Activated naive CD4-positive, alpha-beta T cell treated with anti-CD3 and anti-CD28 coated beads, Interleukin-2, amount 50 U/mL, for 16 hours (primary cell): ENCODE measurements at regions not wholly inside any gene's neighbourhood (a gene's known extent, or its start where the extent isn't known, plus 50 kb on each side); places are given as distances from the start of the nearest gene placed in this dataset.
"Not testable (repeated sequence)": the region's sequence is repeated elsewhere in the genome, so short reads cannot be mapped to it uniquely, and the experiment has no call there.

Experiments used
- DNase-seq: peaks from one replicate; pipeline ENCODE4 v3.0.0-alpha.2; 2020

DNA sequence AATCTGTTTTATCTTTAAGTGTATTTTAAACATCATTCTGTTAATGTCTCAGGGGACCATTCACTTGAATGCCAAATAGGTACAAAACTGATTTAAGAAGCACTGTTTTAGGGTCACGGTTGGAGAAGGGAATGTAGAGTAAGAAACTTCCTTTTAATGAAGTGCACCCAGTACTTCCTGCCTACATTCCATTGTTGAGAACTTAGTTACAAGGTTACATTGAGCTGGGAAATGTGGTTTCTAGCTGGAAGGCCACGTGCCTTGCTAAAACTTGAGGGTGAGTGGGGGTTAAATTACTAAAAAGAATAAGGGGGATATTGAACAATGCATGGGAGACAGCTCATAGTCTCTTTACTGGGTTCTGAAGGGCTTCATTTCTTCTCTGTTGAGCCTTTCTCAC lies 78.3 kb upstream of the TBC1D5 start:
- no peak for DNase-seq

DNA sequence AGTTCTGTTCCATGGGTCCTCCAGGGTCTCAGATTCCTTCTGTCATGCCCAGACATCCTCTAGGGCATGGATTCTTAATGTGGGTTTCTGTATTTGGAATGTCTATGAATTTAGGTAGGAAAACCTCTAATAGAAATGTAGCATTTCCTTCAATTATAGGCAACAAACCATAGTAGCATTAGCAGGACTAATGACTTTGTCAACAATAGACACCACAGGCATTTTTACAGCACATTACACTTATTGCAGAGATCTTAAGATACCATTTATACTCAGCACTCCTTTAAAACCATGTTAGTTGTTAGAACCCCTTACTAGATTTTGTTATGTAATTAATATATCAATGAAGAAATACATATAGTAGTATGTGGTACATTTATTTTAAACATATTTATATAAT lies 77.8 kb upstream of the TBC1D5 start:
- no peak for DNase-seq

DNA sequence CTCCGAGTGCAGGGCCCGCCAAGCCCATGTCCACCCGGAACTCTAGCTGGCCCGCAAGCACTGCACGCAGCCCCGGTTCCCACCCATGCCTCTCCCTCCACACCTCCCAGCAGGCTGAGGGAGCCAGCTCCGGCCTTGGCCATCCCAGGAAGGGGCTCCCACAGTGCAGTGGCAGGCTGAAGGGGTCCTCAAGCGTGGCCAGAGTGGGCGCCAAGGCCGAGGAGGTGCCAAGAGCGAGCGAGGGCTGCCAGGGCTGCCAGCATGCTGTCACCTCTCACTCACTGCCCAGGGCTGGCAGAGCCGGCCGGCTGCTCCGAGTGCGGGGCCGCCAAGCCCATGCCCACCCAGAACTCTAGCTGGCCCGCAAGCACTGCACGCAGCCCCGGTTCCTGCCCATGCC lies 75.5 kb upstream of the TBC1D5 start:
- not testable (repeated sequence) for DNase-seq

DNA sequence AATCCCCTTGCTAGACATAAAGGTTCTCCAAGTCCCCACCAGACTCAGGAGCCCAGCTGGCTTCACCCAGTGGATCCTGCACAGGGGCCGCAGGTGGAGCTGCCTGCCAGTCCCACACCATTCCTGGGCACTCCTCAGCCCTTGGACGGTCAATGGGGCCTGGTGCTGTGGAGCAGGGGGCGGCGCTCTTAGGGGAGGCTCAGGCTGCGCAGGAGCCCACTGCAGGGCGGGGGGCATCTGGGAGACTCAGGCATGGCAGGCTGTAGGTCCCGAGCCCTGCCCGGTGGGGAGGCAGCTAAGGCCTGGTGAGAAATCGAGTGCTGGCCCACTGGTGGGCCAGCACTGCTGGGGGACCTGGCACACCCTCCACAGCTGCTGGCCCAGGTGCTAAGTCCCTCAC lies 75.1 kb upstream of the TBC1D5 start:
- DNase-seq = no peak

DNA sequence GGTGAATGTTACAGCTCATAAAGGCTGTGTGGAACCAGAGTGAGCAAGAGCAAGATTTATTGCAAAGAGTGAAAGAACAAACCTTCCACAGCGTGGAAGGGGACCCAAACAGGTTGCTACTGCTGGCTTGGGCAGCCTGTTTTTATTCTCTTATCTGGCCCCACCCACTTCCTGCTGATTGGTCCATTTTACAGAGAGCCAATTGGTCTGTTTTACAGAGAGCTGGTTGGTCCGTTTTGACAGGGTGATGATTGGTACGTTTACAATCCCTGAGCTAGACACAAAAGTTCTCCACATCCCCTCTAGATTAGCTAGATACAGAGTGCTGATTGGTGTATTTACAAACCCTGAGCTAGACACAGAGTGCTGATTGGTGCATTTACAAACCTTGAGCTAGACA lies 74.4 kb upstream of the TBC1D5 start:
- DNase-seq = not testable (repeated sequence)

DNA sequence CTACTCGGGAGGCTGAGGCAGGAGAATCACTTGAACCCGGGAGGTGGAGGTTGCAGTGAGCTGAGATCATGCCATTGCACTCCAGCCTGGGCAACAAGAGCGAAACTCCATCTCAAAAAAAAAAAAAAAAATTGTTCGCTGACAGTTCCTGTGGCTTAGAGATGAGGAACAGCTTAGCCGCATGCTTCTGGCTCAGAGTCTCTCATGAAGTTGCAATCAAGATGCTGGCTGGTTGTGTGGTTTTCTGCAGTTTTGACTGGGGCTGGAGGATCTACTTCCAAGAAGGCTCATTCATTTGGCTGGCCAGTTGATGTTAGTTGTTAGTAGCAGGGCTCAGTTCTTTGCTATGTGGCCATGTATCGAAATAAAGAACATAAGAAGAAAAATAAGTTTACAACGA lies 69.9 kb upstream of the TBC1D5 start:
- DNase-seq = not testable (repeated sequence)

DNA sequence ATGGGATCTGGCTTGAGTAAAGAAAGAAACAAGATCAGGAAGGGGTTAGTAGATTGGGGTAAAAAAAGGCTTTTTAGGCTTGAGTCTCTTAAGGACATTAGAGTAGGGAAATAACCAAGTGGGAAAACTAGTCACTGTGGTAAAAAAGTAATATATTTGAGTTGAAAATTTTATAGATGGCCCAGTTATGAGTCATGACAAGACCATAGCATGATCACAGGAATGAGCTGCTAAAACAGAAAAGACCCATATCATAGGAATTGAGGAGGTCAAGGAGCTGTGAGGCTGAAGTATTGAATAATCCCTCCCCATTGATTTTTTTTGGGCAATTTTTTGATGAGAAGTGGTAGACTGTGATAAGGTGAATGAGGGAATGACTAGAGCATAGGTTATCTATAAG lies 69.2 kb upstream of the TBC1D5 start:
- no peak for DNase-seq

DNA sequence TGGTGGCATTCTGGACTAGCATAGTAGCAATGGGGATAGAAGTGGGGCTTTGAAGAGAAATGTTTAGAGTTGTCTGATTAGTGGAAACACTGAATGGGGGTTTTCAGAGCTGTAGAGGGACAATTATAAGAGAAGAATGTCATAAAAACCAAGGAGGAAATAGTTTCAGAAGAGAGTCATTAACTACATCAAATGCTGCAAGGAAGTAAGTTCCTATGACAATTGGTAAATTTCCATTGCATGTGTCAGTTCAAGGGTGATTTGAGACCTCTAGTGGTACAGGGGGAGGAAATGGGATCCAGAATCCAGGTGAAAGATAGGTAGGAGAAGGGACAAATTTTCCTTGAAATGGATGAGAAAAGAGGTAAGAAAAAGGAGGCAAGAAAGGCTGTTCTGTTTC lies 68.3 kb upstream of the TBC1D5 start:
- no peak for DNase-seq

DNA sequence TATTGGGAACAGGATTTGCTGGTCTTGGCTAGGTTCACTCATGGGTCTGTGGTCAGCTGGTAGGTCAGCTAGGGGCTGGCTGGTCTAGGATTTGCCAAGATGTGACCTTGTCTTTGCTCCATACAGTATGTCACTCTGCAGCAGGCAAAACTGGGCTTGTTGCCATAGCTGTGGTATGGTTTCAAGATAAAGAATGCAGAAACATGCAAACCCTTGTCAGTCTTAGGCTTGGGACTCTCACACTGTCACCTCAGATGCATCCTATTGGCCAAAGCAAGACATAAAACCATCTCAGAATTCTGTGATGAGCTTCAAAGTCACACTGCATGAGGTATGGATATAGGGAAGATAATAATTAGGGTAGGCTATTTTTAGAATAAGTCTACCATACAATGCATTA lies 66.6 kb upstream of the TBC1D5 start:
- no peak for DNase-seq

DNA sequence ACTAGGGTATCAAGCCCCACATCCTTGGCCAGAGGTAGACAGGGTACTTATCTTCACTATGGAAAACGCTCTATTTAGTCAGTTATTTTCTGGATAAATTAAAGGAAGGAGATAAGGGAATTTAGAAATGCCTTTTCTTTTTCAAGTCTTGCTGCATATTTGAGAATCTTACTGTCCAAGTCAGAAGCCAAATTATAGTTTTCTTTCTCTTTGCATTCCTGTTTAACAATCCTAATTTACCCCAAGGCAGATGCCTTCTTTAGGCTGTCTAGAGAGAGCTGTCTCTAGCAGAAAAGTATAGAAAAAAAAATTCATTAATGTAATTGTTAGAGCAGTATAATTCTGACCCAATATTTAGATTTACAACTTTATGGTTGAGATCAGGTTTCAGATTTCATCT lies 64.4 kb upstream of the TBC1D5 start:
- no peak for DNase-seq

DNA sequence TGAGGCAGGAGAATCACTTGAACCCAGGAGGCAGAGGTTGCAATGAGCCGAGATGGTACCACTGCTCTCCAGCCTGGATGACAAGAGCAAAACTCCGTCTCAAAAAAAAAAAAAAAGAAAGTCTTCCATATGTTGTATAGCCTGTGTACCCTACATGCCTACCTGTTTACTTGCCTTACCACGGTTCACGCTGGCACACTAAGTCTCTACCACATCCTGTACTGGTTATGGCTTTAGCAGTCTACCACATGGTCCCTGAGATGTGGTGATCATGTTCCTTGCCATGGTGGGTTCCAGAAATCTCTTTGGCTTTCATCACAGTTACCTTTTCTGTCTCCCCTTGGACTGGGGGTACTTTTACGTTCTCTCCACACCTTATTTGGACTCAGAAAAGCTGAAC lies 63.8 kb upstream of the TBC1D5 start:
- no peak for DNase-seq

DNA sequence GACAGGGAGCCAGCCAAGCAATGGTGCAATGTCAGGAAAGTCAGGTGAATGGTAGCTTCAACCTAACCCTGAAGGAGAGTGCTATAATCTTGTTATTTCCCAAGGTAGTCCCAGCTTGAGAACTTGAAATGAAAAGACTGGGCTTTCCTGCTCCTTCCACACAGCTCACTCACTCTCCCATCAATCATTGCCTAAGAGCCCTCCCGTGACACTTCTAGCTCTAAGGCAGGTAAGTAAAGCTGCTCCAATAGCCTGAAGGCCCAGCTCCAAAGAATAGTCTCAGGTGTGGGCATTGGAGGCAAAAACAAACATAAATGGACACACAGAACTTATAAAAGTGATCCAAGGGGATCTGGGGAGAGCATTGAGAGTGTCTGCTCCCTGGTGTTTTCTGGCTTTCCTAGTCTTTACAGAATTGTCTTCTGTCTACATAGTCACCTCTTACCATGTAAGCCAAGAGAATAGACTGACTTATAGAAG lies 63.1 kb upstream of the TBC1D5 start:
- no peak for DNase-seq

DNA sequence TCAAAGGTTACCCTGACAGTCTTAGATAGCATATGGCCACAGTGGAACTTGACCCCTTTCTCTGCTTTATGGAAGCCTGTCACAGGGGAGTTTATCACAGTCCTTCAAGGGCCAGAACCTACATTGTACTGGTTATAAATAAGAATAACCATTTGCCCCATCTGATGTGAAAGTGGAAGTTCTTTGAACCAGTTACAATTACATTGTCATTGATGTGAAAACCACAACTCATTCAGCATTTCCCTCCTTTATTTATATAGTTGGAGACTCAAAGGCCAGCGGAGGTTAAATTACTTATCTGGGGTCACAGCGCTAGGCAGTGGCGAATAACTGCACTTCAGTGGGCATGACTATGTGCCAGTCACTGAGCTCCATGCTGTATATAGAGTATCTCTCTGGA lies 60.5 kb upstream of the TBC1D5 start:
- no peak for DNase-seq

DNA sequence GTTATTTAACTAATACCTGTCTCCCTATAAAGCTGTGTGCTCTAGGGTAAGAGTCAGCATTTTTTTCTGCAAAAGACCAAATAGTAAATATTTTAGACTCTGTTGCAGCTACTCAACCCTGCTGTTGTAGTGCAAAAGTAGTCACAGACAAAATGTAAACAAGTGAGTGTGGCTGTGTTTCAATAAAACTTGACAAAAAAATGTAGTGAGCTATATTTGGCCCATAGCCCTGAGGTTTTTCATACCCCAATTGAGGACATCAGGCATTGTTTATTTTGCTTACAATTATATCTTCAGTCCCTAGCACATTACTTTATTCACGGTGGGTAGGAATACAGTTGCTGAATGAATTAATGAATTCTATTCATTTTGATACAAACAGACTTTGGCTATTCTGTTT lies 58.7 kb upstream of the TBC1D5 start:
- no peak for DNase-seq

DNA sequence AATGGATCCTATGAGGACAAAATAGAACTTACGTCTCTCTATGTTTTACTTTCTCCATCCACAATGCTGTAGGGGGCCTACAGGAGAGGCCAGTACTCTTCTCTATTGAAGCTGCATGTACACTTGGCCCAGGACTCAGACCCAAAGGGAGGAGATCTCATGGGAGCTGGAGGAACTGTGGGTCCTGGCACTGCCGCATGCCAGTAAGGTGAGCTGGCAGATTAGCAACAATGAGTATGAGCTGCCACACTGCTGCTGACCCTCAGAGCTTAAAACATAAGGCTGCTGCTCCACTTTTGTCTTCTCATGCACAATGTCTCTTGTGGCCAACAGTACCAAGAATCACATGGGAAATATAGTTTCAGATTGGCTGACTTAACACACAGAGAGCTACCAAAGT lies 57.8 kb upstream of the TBC1D5 start:
- DNase-seq = no peak

DNA sequence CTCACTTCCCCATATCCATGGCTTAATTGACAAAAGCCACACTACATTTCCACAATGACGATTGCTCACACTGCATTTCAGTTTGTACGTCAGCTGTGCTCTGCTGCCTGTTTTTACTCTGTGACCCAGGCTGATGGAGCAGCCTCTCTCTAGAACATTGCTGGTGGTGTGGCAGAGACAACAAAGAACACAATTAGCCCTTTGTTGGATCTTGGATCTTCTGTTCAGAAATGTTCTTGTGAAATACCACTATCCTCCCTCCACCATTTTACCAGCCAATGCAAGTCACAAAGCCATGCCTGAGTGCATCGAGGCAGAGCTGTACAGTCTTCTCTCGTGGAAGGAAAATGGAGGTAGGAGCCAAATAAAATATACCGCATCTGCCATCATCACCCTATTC lies 56.9 kb upstream of the TBC1D5 start:
- no peak for DNase-seq

DNA sequence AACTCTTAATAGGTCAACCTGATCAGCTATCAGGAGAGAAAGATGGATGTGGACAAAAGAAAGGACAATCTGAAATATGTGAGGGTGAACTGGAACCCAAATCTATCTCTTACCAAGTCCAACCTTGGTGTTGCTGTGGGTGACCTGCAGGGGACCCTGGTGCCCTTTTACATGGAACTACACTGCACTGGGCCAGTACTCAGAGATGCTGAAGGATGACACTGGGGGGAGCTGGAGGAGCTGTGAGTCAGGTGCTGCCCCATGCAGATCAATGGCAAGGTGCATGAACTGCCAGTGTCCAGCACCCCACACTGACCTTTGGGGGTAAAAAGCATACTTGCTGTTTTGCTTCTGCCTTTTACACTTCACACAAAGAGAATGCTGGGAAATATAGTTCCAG lies 55.6 kb upstream of the TBC1D5 start:
- no peak for DNase-seq

DNA sequence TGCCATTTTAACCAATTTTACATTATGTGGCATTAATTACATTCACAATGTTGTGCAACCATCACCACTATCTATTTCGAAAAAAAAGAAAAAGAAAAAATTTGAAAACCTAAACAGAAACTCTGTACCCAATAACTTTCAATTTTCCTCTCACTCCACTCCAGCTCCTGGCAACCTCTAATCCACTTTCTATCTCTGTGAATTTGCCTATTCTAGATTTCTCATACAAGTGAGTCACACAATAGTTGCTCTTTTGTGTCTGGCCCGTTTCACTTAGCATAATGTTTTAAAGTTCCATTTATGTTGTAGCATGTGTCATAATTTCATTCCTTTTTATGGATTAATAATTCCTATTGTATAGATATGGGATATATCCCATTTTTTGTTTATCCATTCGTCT lies 53.3 kb upstream of the TBC1D5 start:
- no peak for DNase-seq

DNA sequence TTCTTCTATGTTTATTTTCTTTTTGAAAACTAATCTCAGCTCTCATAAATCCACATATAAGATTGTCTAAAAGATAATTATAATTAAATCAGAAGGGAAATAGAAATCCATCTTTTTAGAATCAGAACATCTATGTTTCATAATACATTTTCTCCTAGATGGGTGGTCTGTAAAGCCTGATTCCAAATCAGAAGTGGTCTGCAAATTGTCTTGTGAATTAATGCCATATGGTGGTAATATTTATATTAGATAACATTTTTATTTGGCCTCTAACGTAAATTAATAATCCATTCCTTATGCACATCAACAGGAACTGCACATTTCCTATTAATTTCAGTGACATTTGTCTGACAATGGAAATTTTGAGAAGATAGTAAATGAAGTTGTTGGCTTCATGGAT lies 52.8 kb upstream of the TBC1D5 start:
- DNase-seq = no peak

DNA sequence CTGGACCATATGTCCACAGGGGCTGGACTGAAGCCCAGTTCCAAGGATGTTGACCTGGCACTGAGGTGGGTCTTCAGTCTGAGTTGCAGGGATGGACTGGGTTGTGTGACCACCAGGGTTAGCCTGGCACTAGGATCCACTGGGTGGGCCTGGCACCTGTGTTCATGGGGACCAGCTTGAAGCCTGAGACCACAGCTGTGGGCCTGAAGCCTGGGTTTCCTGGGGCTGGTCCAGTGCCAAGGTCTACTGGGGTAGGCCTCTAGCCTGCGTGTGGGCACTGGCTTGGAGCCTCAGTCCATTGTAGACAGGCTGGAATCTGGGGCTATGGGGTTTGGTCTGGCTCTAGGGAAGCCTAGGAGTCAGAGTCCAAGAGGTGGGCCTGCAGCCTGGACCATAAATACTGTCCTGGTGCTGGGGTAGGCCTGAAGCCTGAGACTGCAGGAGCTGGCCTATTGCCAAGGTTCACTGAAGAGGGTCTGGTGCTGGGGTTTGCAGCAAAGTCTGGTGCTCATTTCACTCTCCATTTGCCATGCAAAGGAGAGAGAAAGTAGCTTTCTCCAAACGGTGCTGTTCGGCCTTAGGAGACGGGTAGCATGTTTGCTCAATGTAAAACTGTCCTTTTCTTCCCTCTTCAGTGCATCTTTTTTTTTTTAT lies 51.2 kb upstream of the TBC1D5 start:
- DNase-seq = no peak
